ENCODE measurements at regions not wholly inside any gene's neighbourhood (a gene's known extent, or its start where the extent isn't known, plus 50 kb on each side); places are given as distances from the start of the nearest gene placed in this dataset.

- Histone ChIP-seq H3K36me3 (ENCODE audit: control insufficient read depth in 4 of 4, insufficient read depth in 3 of 4, low read depth in 1 of 4, low read length in 3 of 4) (no peaks in the 10 kb centered on the region), H3K4me1 (ENCODE audit: control insufficient read depth in 4 of 4, insufficient read depth in 4 of 4, low read length in 3 of 4) (no peaks in the 10 kb centered on the region), H3K4me3 (ENCODE audit: low read depth in 1 of 3, low read length in 3 of 3) (no peak overlapping the region), H3K9ac (ENCODE audit: low read depth in 1 of 2, low read length in 2 of 2) (no peak overlapping the region), H3K9me3 (ENCODE audit: control insufficient read depth in 4 of 4, low read length in 3 of 4) (no peaks in the 10 kb centered on the region), H3K27ac (ENCODE audit: low read depth in 1 of 2, low read length in 2 of 2) (no peak overlapping the region), H3K27me3 (ENCODE audit: control insufficient read depth in 4 of 4, insufficient read depth in 4 of 4, low read length in 3 of 4) (no peaks in the 10 kb centered on the region)
- 62% methylated on average over 2 of the region's 2 CpGs for WGBS
- TF ChIP-seq ZBTB33 (IDR thresholded peaks at IDR 0.05) (no peak), FOXA2 (IDR thresholded peaks at IDR 0.05) (no peak), CTCF (IDR thresholded peaks at IDR 0.05; ENCODE audit: low read depth, low read length, missing input control) (no peak), JUND (IDR thresholded peaks at IDR 0.05) (no peak), NR2F2 (IDR thresholded peaks at IDR 0.05) (no peak), YY1 (IDR thresholded peaks at IDR 0.05) (no peak), RAD21 (IDR thresholded peaks at IDR 0.05) (no peak), HNF4A (conservative IDR thresholded peaks at IDR 0.05) (no peak), GABPA (IDR thresholded peaks at IDR 0.05 in 1 of 2, conservative IDR thresholded peaks at IDR 0.05 in 1 of 2) (no peak), RXRA (IDR thresholded peaks at IDR 0.05) (no peak), ATF3 (IDR thresholded peaks at IDR 0.05) (no peak), FOXA1 (IDR thresholded peaks at IDR 0.05) (no peak), EGR1 (IDR thresholded peaks at IDR 0.05; ENCODE audit: low read depth in 2 of 2) (no peak), MAX (IDR thresholded peaks at IDR 0.05) (no peak), TAF1 (conservative IDR thresholded peaks at IDR 0.05) (no peak), REST (IDR thresholded peaks at IDR 0.05) (no peak), SP1 (IDR thresholded peaks at IDR 0.05) (no peak), HNF4G (IDR thresholded peaks at IDR 0.05) (no peak)
- no peak for DNase-seq (ENCODE audit: low spot score)
Observed at GRCh38 chr3:4233488-4233887, 69.7 kb upstream of the SETMAR start.
